GM19023 (cell line): ENCODE measurements at regions not wholly inside any gene's neighbourhood (a gene's known extent, or its start where the extent isn't known, plus 50 kb on each side); places are given as distances from the start of the nearest gene placed in this dataset.
"Not testable (repeated sequence)": the region's sequence is repeated elsewhere in the genome, so short reads cannot be mapped to it uniquely, and the experiment has no call there.

Experiments
- ATAC-seq: cut with Tn5 transposase; IDR thresholded peaks from one replicate; pipeline ENCODE4 v1.9.1; 2021; ENCODE audit warnings: mild to moderate bottlenecking, moderate library complexity; ENCODE audit not compliant: unreplicated experiment

- not testable (repeated sequence) for ATAC-seq
Observed at GRCh38 chr10:65053397-65053796, 1532.2 kb downstream of the REEP3 start.

- ATAC-seq: not testable (repeated sequence)
Observed at GRCh38 chr10:65053831-65054351, 1532.7 kb downstream of the REEP3 start.

- ATAC-seq: not testable (repeated sequence)
Observed at GRCh38 chr10:65054701-65055100, 1533.5 kb downstream of the REEP3 start.

- ATAC-seq: no peak
Observed at GRCh38 chr10:65065278-65065677, 1544.1 kb downstream of the REEP3 start.

GRCh38 chr10:65083222-65083621 lies 1562.0 kb downstream of the REEP3 start:
- no peak for ATAC-seq

- no peak for ATAC-seq
Observed at GRCh38 chr10:65090991-65091390, 1569.8 kb downstream of the REEP3 start.

GRCh38 chr10:65100146-65100545 lies 1578.9 kb downstream of the REEP3 start:
- ATAC-seq: no peak

GRCh38 chr10:65100881-65101280 lies 1579.7 kb downstream of the REEP3 start:
- ATAC-seq: not testable (repeated sequence)

GRCh38 chr10:65110009-65110408 lies 1588.8 kb downstream of the REEP3 start:
- no peak for ATAC-seq

- not testable (repeated sequence) for ATAC-seq
Observed at GRCh38 chr10:65111059-65111458, 1589.9 kb downstream of the REEP3 start.

- no peak for ATAC-seq
Observed at GRCh38 chr10:65112573-65112972, 1591.4 kb downstream of the REEP3 start.

GRCh38 chr10:65123120-65123519 lies 1601.9 kb downstream of the REEP3 start:
- ATAC-seq: no peak

GRCh38 chr10:65125212-65125611 lies 1604.0 kb downstream of the REEP3 start:
- ATAC-seq: no peak

GRCh38 chr10:65126288-65126687 lies 1605.1 kb downstream of the REEP3 start:
- no peak for ATAC-seq

- no peak for ATAC-seq
Observed at GRCh38 chr10:65128277-65128676, 1607.1 kb downstream of the REEP3 start.

GRCh38 chr10:65130162-65130758 lies 1609.1 kb downstream of the REEP3 start:
- ATAC-seq: no peak

GRCh38 chr10:65133652-65134051 lies 1612.5 kb downstream of the REEP3 start:
- ATAC-seq: no peak

- no peak for ATAC-seq
Observed at GRCh38 chr10:65135508-65135907, 1614.3 kb downstream of the REEP3 start.

GRCh38 chr10:65142641-65143435 lies 1621.6 kb downstream of the REEP3 start:
- ATAC-seq: no peak

GRCh38 chr10:65143723-65144122 lies 1622.5 kb downstream of the REEP3 start:
- ATAC-seq: no peak

GRCh38 chr10:65149878-65150277 lies 1628.7 kb downstream of the REEP3 start:
- no peak for ATAC-seq

- ATAC-seq: no peak
Observed at GRCh38 chr10:65166272-65166671, 1645.1 kb downstream of the REEP3 start.
